ENCODE measurements at regions not wholly inside any gene's neighbourhood (a gene's known extent, or its start where the extent isn't known, plus 50 kb on each side); places are given as distances from the start of the nearest gene placed in this dataset.

GRCh38 chr18:78682716-78683115 is 296.9 kb upstream of the SALL3 start:
- Histone ChIP-seq H3K36me3 (ENCODE audit: insufficient read depth) (no peaks in the 10 kb centered on the region), H2AFZ (ENCODE audit: low read depth) (no peak overlapping the region), H3K4me1 (ENCODE audit: low read depth, poor library complexity, severe bottlenecking) (no peaks in the 10 kb centered on the region), H3K4me3 (IDR thresholded peaks at IDR 0.05; ENCODE audit: insufficient read depth, low read depth, low read length) (no peak overlapping the region), H4K20me1 (ENCODE audit: insufficient read depth) (no peaks in the 10 kb centered on the region), H3K4me2 (no peak overlapping the region), H3K9ac (no peak overlapping the region), H3K27me3 (ENCODE audit: insufficient read depth, low read depth) (no peaks in the 10 kb centered on the region), H3K27ac (no peak overlapping the region), H3K79me2 (ENCODE audit: insufficient read depth, low read depth) (no peaks in the 10 kb centered on the region)
- no peak for TF ChIP-seq CTCF (conservative IDR thresholded peaks at IDR 0.05; ENCODE audit: low read depth, low read length)

GRCh38 chr18:78683191-78684010 is 296.2 kb upstream of the SALL3 start:
- Histone ChIP-seq H3K4me3 (IDR thresholded peaks at IDR 0.05; ENCODE audit: insufficient read depth, low read depth, low read length) (no peak overlapping the region), H2AFZ (ENCODE audit: low read depth) (no peak overlapping the region), H3K79me2 (ENCODE audit: insufficient read depth, low read depth) (no peaks in the 10 kb centered on the region), H3K4me1 (ENCODE audit: low read depth, poor library complexity, severe bottlenecking) (no peaks in the 10 kb centered on the region), H4K20me1 (ENCODE audit: insufficient read depth) (no peaks in the 10 kb centered on the region), H3K36me3 (ENCODE audit: insufficient read depth) (no peaks in the 10 kb centered on the region), H3K27me3 (ENCODE audit: insufficient read depth, low read depth) (no peaks in the 10 kb centered on the region), H3K4me2 (no peak overlapping the region), H3K9ac (no peak overlapping the region), H3K27ac (no peak overlapping the region)
- TF ChIP-seq CTCF (conservative IDR thresholded peaks at IDR 0.05; ENCODE audit: low read depth, low read length): no peak

GRCh38 chr18:78685250-78685979 is 294.2 kb upstream of the SALL3 start:
- no peaks in the 10 kb centered on the region for H3K79me2 ChIP-seq (ENCODE audit: insufficient read depth, low read depth)
- H3K27me3 ChIP-seq (ENCODE audit: insufficient read depth, low read depth): no peaks in the 10 kb centered on the region
- H3K9ac ChIP-seq: no peak overlapping the region
- no peak overlapping the region for H2AFZ ChIP-seq (ENCODE audit: low read depth)
- H3K27ac ChIP-seq: no peak overlapping the region
- no peak overlapping the region for H3K4me3 ChIP-seq (IDR thresholded peaks at IDR 0.05; ENCODE audit: insufficient read depth, low read depth, low read length)
- H3K4me2 ChIP-seq: no peak overlapping the region
- no peaks in the 10 kb centered on the region for H3K36me3 ChIP-seq (ENCODE audit: insufficient read depth)
- H4K20me1 ChIP-seq (ENCODE audit: insufficient read depth): no peaks in the 10 kb centered on the region
- no peak for TF ChIP-seq CTCF (conservative IDR thresholded peaks at IDR 0.05; ENCODE audit: low read depth, low read length)
- no peaks in the 10 kb centered on the region for H3K4me1 ChIP-seq (ENCODE audit: low read depth, poor library complexity, severe bottlenecking)

- Histone ChIP-seq H3K36me3 (ENCODE audit: insufficient read depth) (no peaks in the 10 kb centered on the region), H3K4me2 (no peak overlapping the region), H3K27ac (no peak overlapping the region), H4K20me1 (ENCODE audit: insufficient read depth) (no peaks in the 10 kb centered on the region), H2AFZ (ENCODE audit: low read depth) (no peak overlapping the region), H3K27me3 (ENCODE audit: insufficient read depth, low read depth) (no peaks in the 10 kb centered on the region), H3K79me2 (ENCODE audit: insufficient read depth, low read depth) (no peaks in the 10 kb centered on the region), H3K4me3 (IDR thresholded peaks at IDR 0.05; ENCODE audit: insufficient read depth, low read depth, low read length) (no peak overlapping the region), H3K4me1 (ENCODE audit: low read depth, poor library complexity, severe bottlenecking) (no peaks in the 10 kb centered on the region), H3K9ac (no peak overlapping the region)
- TF ChIP-seq CTCF (conservative IDR thresholded peaks at IDR 0.05; ENCODE audit: low read depth, low read length): no peak
These were observed 293.6 kb upstream of the SALL3 start for GRCh38 chr18:78685980-78686530.

All from KMS-11 (cell line).